ENCODE measurements at regions not wholly inside any gene's neighbourhood (a gene's known extent, or its start where the extent isn't known, plus 50 kb on each side); places are given as distances from the start of the nearest gene placed in this dataset.
"Not testable (repeated sequence)": the region's sequence is repeated elsewhere in the genome, so short reads cannot be mapped to it uniquely, and the experiment has no call there.

- DNase-seq (ENCODE audit: extremely low read depth, low read depth), result no peak
- TF ChIP-seq CTCF (IDR thresholded peaks at IDR 0.05; ENCODE audit: low read depth, low read length, missing control alignments), result no peak
- no peak overlapping the region for H3K4me3 ChIP-seq (replicated peaks; ENCODE audit: low read depth, low read length)
Observed at GRCh38 chr18:5707586-5707985, 163.8 kb upstream of the EPB41L3 start.

GRCh38 chr18:5705393-5705792 is 161.6 kb upstream of the EPB41L3 start:
- H3K4me3 ChIP-seq (replicated peaks; ENCODE audit: low read depth, low read length), result no peak overlapping the region
- no peak for TF ChIP-seq CTCF (IDR thresholded peaks at IDR 0.05; ENCODE audit: low read depth, low read length, missing control alignments)
- DNase-seq (ENCODE audit: extremely low read depth, low read depth), result no peak

GRCh38 chr18:5704847-5705246 is 161.1 kb upstream of the EPB41L3 start:
- TF ChIP-seq CTCF (IDR thresholded peaks at IDR 0.05; ENCODE audit: low read depth, low read length, missing control alignments), result no peak
- DNase-seq (ENCODE audit: extremely low read depth, low read depth), result no peak

GRCh38 chr18:5702016-5702415 is 158.2 kb upstream of the EPB41L3 start:
- H3K4me3 ChIP-seq (replicated peaks; ENCODE audit: low read depth, low read length); DNase-seq (ENCODE audit: extremely low read depth, low read depth): not testable (repeated sequence)

More at GRCh38 chr18:5704847-5705246, 161.1 kb upstream of the EPB41L3 start:
- H3K4me3 ChIP-seq (replicated peaks; ENCODE audit: low read depth, low read length), result no peak overlapping the region

GRCh38 chr18:5693699-5694294 is 150.0 kb upstream of the EPB41L3 start:
- TF ChIP-seq CTCF (IDR thresholded peaks at IDR 0.05; ENCODE audit: low read depth, low read length, missing control alignments), result no peak
- H3K4me3 ChIP-seq (replicated peaks; ENCODE audit: low read depth, low read length), result no peak overlapping the region
- no peak for DNase-seq (ENCODE audit: extremely low read depth, low read depth)

- no peak for DNase-seq (ENCODE audit: extremely low read depth, low read depth)
- no peak for TF ChIP-seq CTCF (IDR thresholded peaks at IDR 0.05; ENCODE audit: low read depth, low read length, missing control alignments)
- H3K4me3 ChIP-seq (replicated peaks; ENCODE audit: low read depth, low read length), result no peak overlapping the region
Observed at GRCh38 chr18:5678779-5679406, 135.1 kb upstream of the EPB41L3 start.

- no peak for TF ChIP-seq CTCF (IDR thresholded peaks at IDR 0.05; ENCODE audit: low read depth, low read length, missing control alignments)
- H3K4me3 ChIP-seq (replicated peaks; ENCODE audit: low read depth, low read length), result no peak overlapping the region
- no peak for DNase-seq (ENCODE audit: extremely low read depth, low read depth)
Observed at GRCh38 chr18:5678278-5678677, 134.5 kb upstream of the EPB41L3 start.
